Right cardiac atrium (tissue), 5 donors: ENCODE measurements at regions not wholly inside any gene's neighbourhood (a gene's known extent, or its start where the extent isn't known, plus 50 kb on each side); places are given as distances from the start of the nearest gene placed in this dataset.
"Not testable (repeated sequence)": the region's sequence is repeated elsewhere in the genome, so short reads cannot be mapped to it uniquely, and the experiment has no call there.

ENCODE experiments used
- ATAC-seq, 2 donors: fragments of 200-7000 bp; cut with Tn5 transposase; one replicate each; pipeline versions ENCODE4 v1.8.0 to v1.9.1; 2020; ENCODE audit warnings: moderate library complexity in 2 of 2, mild to moderate bottlenecking in 1 of 2
- DNase-seq, 3 donors: peaks; one replicate each; pipeline ENCODE4 v3.0.0-alpha.2; 2020
- H3K27ac ChIP-seq: one replicate; pipeline ENCODE4 v1.5.1; 2013; ENCODE audit warnings: mild to moderate bottlenecking, low read length, control low read depth, moderate library complexity
- H3K27me3 ChIP-seq: one replicate; pipeline ENCODE4 v1.6.1; 2013; ENCODE audit not compliant: control insufficient read depth, insufficient read depth
- H3K4me1 ChIP-seq: one replicate; pipeline ENCODE4 v1.6.1; 2013; ENCODE audit warnings: low read length; ENCODE audit not compliant: control insufficient read depth, insufficient read depth
- H3K4me3 ChIP-seq: one replicate; pipeline ENCODE4 v1.5.1; 2013; ENCODE audit warnings: low read length, control low read depth
- H3K9me3 ChIP-seq: one replicate; pipeline ENCODE4 v1.6.1; 2013; ENCODE audit warnings: low read length; ENCODE audit not compliant: control insufficient read depth
- WGBS: extraction: QIAGEN DNeasy Blood & Tissue Kit; methylation state at CpG from one replicate; pipeline ENCODE4 v1.1.7; 2013; 5-methylcytosine and 5-hydroxymethylcytosine counted together
- intact Hi-C, 4 donors: fragments of 100-400 bp; cut with DNase I; formaldehyde crosslinking; loops; one replicate each; pipeline versions ENCODE4 v1.11.0 to v1.14.0; 2022 to 2023
- donor health status: healthy with polysubstance abuse.
- donor health status: DM: no; HTN: yes; CAD: no.
- donor health status: DM: no; HTN: no; CAD: no.
- donor health status: DM: no; HTN: yes; CAD: no; lungs with severe emphysema.
- donor health status: DM: yes; HTN: yes; CAD: no.

DNA sequence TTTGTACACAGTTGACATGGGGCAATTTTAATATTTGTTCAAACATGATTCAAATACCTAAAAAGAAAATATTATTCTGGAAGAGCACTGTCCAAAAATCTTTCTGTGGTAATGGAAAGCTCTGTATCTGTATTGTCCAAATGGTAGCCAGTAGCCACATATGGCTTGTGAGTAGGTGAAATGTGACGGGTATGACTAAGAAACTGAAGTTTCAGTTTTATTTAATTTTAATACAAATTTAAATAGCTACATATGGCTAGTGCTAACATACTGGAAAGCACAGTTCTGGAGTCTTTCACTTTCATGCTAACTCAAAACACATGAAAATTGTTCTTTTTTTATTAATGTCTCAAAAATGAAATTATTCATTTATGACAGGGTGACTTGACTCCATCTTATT, 132.6 kb downstream of the PLK2 start:
- Histone ChIP-seq H3K27me3 (no peaks in the 10 kb centered on the region), H3K9me3 (no peaks in the 10 kb centered on the region), H3K4me3 (no peak overlapping the region), H3K4me1 (no peaks in the 10 kb centered on the region), H3K27ac (no peak overlapping the region)
- DNase-seq (no peak), ATAC-seq (no peak)
- intact Hi-C loops: no loop called here
- WGBS: 90% methylated on average over 1 of the region's 1 CpG

DNA sequence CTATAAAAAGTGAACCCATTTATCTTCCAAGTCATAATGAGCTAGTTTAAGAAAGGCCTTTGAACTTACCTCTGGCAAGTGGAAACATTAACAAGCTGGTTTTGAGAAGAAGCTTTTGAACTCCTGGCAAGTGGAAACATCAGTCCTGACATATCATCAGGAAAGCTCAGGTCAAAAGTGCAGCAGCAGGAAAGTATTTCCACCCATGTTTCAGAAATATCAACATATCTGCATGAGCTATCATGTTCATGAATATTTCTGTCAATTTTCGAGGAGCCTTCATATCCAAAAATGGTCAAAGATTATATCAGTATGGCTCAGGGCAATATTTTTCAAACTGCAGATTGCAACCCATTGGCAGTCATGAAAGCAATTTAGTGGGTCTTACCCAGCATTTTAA, 133.9 kb downstream of the PLK2 start:
- WGBS: 51% methylated on average over 1 of the region's 1 CpG
- DNase-seq (no peak), ATAC-seq (no peak)
- H3K4me3 ChIP-seq: no peak overlapping the region
- no peaks in the 10 kb centered on the region for H3K4me1 ChIP-seq
- no peaks in the 10 kb centered on the region for H3K27me3 ChIP-seq
- H3K9me3 ChIP-seq: no peaks in the 10 kb centered on the region
- no peak overlapping the region for H3K27ac ChIP-seq
- intact Hi-C loops: no loop called here

DNA sequence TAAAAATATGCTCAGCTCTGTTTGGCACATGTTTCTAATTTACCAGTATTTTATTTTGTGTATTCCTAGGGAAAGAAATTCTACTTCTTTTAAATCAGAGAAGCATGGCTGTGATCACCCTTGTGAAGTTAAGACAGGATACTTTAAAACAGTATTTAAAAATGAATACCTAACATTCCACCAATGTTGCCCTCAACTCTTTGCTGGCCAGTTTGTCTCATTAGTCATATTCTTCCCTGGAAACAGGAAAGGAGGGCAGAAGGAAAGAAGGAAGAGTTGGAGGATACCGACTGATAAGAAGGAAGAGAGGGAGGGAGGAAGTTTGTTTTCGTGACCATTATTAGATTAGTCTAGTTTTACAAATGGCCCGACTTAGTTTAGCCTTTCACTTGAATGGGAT, 137.4 kb downstream of the PLK2 start:
- intact Hi-C loops: no loop called here
- H3K9me3 ChIP-seq: no peaks in the 10 kb centered on the region
- H3K27ac ChIP-seq: no peak overlapping the region
- no peak for ATAC-seq
- DNase-seq: no peak
- WGBS: 38% methylated on average over 3 of the region's 3 CpGs
- H3K4me1 ChIP-seq: no peaks in the 10 kb centered on the region
- H3K4me3 ChIP-seq: no peak overlapping the region
- H3K27me3 ChIP-seq: no peaks in the 10 kb centered on the region

DNA sequence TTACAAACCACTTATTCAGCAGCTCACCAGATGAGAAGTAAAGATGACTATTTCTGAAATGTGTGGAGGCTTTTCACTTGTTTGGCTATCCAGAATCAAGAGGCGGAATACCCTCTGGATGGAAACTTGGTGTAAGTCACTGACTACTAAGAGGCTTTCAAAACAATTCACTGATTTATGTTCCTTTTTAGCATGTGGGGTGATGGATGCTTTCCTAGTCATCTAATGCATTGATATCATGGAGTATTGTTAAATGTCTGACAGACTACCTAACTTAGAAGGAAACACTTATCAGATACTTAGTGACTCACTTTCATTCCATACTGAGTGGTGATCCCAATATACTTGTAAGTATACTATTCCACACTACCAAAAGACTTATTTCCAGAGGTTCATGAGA, 141.4 kb downstream of the PLK2 start:
- Histone ChIP-seq H3K27ac (no peak overlapping the region), H3K4me1 (no peaks in the 10 kb centered on the region), H3K27me3 (no peaks in the 10 kb centered on the region), H3K4me3 (no peak overlapping the region), H3K9me3 (no peaks in the 10 kb centered on the region)
- WGBS: 93% methylated on average over 1 of the region's 1 CpG
- DNase-seq (no peak), ATAC-seq (no peak)
- intact Hi-C loops: no loop called here

DNA sequence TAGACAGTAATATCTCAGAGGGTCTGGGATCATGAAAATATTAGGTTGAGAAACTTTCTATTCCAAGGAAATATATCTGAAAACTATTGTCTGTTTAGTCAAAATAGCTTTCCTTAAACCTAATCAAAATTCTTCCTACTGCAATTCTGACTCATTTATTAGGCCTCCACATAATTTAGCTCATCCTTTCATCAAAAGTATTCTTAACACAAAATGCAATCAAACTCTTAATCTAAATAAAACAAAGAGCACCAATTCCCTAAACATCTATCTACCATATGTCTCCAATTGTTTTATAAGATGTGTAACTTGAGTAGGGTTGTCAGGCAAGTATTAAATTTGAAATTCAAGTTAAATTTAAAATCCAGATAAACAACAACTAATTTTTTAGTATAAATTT, 142.1 kb downstream of the PLK2 start:
- H3K27me3 ChIP-seq: no peaks in the 10 kb centered on the region
- ATAC-seq (no peak), DNase-seq (no peak)
- H3K4me3 ChIP-seq: no peak overlapping the region
- no peaks in the 10 kb centered on the region for H3K9me3 ChIP-seq
- no peak overlapping the region for H3K27ac ChIP-seq
- intact Hi-C loops: no loop called here
- H3K4me1 ChIP-seq: no peaks in the 10 kb centered on the region

DNA sequence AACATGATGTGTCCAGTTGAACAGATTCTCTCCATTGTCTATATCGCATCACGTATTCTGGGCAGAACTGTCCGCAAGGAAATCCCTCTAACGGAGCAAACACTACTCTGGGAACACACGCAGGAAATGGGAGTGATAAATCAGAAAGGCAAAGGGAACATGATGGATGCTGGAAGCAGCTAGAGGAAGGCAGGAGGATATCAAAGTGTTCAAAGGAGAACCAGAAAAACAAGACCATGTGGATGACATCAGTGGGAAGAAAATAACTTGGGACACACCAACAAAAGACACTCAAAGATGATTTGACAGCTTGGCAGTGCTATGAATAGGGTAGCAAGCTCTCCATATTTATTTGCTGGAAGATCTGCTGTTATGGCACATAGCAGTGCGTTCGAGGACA, 142.9 kb downstream of the PLK2 start:
- H3K27ac ChIP-seq: no peak overlapping the region

DNA sequence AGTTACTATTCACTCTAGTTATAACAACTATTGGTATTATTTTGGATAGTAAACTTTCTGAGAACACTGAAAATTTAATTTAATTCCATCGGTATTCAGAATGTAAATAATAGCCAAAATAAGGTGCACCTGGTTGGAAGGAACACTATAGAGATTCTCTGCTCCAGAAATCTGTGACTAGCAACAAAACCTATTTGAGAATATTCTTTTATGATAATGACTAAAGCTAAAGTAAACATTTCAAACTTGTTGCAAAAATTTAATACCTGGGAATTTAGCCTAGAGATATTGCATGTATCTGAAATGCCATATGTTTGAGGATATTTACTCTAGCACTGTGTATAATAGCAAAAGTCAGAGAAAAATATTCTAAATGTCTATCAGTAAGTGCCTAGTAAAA, 144.1 kb downstream of the PLK2 start:
- 99% methylated on average over 1 of the region's 1 CpG for WGBS
- no peak overlapping the region for H3K27ac ChIP-seq
- no peak for ATAC-seq
- H3K27me3 ChIP-seq: no peaks in the 10 kb centered on the region
- H3K4me3 ChIP-seq: no peak overlapping the region
- no peak for DNase-seq
- intact Hi-C loops: no loop called here
- no peaks in the 10 kb centered on the region for H3K4me1 ChIP-seq
- no peaks in the 10 kb centered on the region for H3K9me3 ChIP-seq

More for the DNA sequence above, 142.9 kb downstream of the PLK2 start:
- no peak overlapping the region for H3K4me3 ChIP-seq
- DNase-seq (no peak), ATAC-seq (peak; percentile 43 to 75)
- H3K27me3 ChIP-seq: no peaks in the 10 kb centered on the region
- no peaks in the 10 kb centered on the region for H3K4me1 ChIP-seq
- 64% methylated on average over 7 of the region's 7 CpGs for WGBS
- no peaks in the 10 kb centered on the region for H3K9me3 ChIP-seq
- intact Hi-C loops: no loop called here

DNA sequence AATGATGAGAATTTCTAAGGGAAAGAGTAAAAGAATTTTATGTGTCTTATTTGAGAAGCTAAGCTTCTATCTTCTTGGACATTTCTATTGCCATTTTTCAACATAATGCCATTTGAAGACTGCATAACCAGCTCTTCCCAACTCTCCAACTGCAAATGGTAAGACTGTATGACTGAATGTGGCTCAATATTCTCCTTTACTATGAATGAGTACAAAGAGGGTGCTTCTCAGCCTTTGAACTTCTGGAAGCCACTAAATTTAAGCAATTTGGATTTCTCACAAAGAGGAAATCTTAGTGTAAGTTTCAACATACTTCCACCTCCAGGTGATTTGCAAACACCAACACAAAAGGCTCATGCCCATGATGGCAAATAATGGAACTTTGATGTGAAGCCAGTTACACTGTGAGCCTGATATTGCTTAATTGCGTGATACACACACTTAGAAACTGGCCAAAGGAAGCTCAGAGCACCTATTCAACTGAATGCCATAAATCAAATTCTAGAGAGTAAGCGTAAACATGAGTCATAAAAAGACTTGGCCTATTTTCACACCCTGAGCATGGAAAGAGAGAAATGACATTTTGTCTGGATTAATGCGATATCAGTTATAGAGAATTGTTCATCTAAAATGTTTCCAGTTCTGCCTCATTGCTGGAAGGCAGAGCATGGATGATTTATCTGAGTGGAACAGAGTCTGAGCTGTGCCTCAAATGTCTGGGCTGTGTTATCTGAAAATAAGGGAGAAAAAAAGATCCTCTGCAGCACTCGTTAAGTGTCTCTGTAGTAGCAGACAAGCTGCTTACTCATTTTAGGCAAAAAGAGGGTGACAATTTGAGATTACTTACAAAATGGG, 145.3 kb downstream of the PLK2 start:
- DNase-seq (no peak), ATAC-seq (no peak)
- no peaks in the 10 kb centered on the region for H3K4me1 ChIP-seq
- H3K4me3 ChIP-seq: no peak overlapping the region
- no peaks in the 10 kb centered on the region for H3K9me3 ChIP-seq
- WGBS: 88% methylated on average over 4 of the region's 4 CpGs
- H3K27me3 ChIP-seq: no peaks in the 10 kb centered on the region
- intact Hi-C loops: no loop called here
- H3K27ac ChIP-seq: no peak overlapping the region

DNA sequence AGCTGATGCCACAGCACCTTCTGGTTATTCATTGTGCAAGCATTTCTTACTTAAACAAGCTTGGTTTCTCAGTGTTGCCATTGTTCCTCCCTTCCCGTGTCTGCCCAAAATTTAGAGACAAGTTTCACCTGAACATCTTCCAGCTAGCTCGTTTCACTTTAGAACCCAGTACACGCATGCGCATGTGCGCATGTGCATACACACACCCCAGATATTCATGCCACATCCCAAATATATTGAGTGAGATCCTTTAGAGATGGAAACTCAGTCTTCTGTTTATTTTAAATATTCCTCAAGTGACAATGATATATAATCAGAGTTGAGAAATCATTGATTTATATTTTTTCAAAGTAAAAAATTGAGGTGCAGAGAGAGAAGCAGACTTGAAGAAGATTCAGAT, 147.6 kb downstream of the PLK2 start:
- 88% methylated on average over 5 of the region's 5 CpGs for WGBS
- no peaks in the 10 kb centered on the region for H3K9me3 ChIP-seq
- no peak for DNase-seq
- H3K27ac ChIP-seq: no peak overlapping the region
- intact Hi-C loops: no loop called here
- H3K27me3 ChIP-seq: no peaks in the 10 kb centered on the region
- no peak for ATAC-seq
- H3K4me1 ChIP-seq: no peaks in the 10 kb centered on the region
- H3K4me3 ChIP-seq: no peak overlapping the region

DNA sequence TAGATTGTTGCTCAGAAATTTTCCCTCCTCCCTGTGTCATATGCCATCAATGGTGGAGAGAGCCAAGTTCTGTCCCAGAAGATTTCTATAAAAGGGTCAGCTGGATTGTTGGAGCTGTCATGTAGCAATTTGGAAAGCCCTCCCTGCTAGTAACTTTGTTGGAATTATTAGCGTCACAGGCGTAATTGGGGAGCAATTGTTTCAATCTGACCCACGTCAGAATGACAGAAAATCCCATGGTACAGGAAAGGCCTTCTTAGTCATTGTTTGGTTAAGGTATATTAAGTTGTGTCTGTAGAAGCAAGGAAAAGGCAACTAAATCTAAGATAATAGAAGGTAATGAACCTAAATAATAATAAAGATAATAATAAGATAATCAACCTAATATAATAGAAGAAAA, 148.4 kb downstream of the PLK2 start:
- WGBS: 91% methylated on average over 3 of the region's 3 CpGs
- Histone ChIP-seq H3K9me3 (no peaks in the 10 kb centered on the region), H3K4me1 (no peaks in the 10 kb centered on the region), H3K27me3 (no peaks in the 10 kb centered on the region), H3K27ac (no peak overlapping the region), H3K4me3 (no peak overlapping the region)
- no peak for DNase-seq
- intact Hi-C loops: no loop called here
- ATAC-seq: no peak

DNA sequence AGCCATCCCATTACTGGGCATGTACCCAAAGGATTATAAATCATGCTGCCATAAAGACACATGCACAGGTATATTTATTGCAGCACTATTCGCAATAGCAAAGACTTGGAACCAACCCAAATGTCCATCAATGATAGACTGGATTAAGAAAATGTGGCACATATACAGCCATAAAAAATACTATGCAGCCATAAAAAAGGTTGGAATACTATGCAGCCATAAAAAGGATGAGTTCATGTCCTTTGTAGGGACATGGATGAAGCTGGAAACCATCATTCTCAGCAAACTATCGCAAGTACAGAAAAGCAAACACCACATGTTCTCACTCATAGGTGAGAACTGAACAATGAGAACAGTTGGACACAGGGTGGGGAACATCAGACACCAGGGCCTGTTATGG, 151.5 kb downstream of the PLK2 start:
- intact Hi-C loops, DNase-seq, H3K9me3 ChIP-seq, H3K4me3 ChIP-seq, H3K27ac ChIP-seq, ATAC-seq, H3K4me1 ChIP-seq, H3K27me3 ChIP-seq: not testable (repeated sequence)
- 92% methylated on average over 2 of the region's 2 CpGs for WGBS

DNA sequence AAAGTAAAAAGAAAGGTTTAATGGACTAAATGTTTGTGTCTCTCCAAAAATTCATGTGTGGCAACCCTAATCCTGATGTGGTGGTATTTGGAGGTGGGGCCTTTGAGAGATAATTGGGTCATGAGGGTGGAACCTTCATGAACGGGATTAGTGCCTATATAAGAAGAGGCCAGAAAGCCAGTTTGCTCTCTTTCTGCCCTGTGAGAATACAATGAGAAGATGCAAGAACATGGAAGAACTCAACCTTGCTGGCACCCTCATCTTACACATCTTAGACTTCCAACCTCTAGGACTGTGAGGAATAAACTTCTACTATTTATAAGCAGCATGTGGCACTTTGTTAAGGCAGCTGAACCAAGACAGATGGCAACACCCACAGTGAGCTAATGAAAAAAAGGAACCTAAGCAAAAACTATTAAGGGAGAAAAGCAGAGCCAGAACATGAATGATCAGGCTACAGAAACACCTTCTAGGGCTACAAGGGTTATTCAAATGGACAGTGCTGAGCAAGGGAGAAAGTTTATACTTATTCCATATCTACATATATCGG, 159.5 kb downstream of the PLK2 start:
- ATAC-seq (no peak), DNase-seq (no peak)
- Histone ChIP-seq H3K27ac (no peak overlapping the region), H3K4me3 (no peak overlapping the region), H3K4me1 (no peaks in the 10 kb centered on the region), H3K27me3 (no peaks in the 10 kb centered on the region), H3K9me3 (no peaks in the 10 kb centered on the region)
- intact Hi-C loops: no loop called here
- 91% methylated on average over 2 of the region's 2 CpGs for WGBS
